T-cell (primary cell): ENCODE measurements at regions not wholly inside any gene's neighbourhood (a gene's known extent, or its start where the extent isn't known, plus 50 kb on each side); places are given as distances from the start of the nearest gene placed in this dataset.

Experiments used
- ATAC-seq, 4 experiments: fragments of 200-7000 bp in 3 of 4; fragments of 150-1000 bp in 1 of 4; cut with Tn5 transposase; replicated peaks in 1 of 4; 1 replicate in 3 of 4; 2 replicates in 1 of 4; pipeline ENCODE4 v1.10.0; 2021; ENCODE audit warnings: moderate library complexity in 3 of 4, mild to moderate bottlenecking in 2 of 4, moderate number of reproducible peaks in 1 of 4
- CTCF ChIA-PET, 2 donors: fragments of 300-600 bp; sonication (Branson Sonifier 250); formaldehyde crosslinking; loops; one replicate each; lab custom pipeline; 2022; ENCODE audit warnings: antibody characterized with exemption in 2 of 2; lab: Charles Lee
- POLR2A ChIA-PET, 2 donors: fragments of 300-600 bp; sonication (Branson Sonifier 250); formaldehyde crosslinking; loops; one replicate each; lab custom pipeline; 2022; ENCODE audit warnings: antibody characterized with exemption in 2 of 2; lab: Charles Lee
- DNase-seq, 35 experiments: peaks; one replicate each; pipeline versions ENCODE4 v3.0.0 to v3.0.0-alpha.2; 2013 to 2023
- H3K27ac ChIP-seq: one replicate; pipeline ENCODE4 v1.5.1; 2013; ENCODE audit warnings: low read length
- H3K27me3 ChIP-seq, 2 experiments: replicated peaks in 1 of 2; 1 replicate in 1 of 2; 2 replicates in 1 of 2; pipeline versions ENCODE4 v1.6.1 to v1.7.0; 2013; ENCODE audit warnings: low read length in 1 of 2, mixed read lengths in 1 of 2; ENCODE audit not compliant: control insufficient read depth in 2 of 2, insufficient read depth in 2 of 2; ENCODE audit errors: extremely low read depth in 1 of 2
- H3K36me3 ChIP-seq, 2 donors: 1 replicate in 1 of 2; 2 replicates in 1 of 2; pipeline versions ENCODE4 v1.6.1 to v1.7.0; 2013; ENCODE audit warnings: low read length in 1 of 2; ENCODE audit not compliant: control insufficient read depth in 2 of 2, insufficient read depth in 1 of 2; ENCODE audit errors: extremely low read depth in 1 of 2
- H3K4me1 ChIP-seq, 2 experiments: 1 replicate in 1 of 2; 2 replicates in 1 of 2; pipeline versions ENCODE4 v1.6.1 to v1.7.0; 2013; ENCODE audit warnings: low read length in 2 of 2, mixed read lengths in 1 of 2; ENCODE audit not compliant: insufficient read depth in 2 of 2, control insufficient read depth in 1 of 2; ENCODE audit errors: extremely low read depth in 1 of 2
- H3K4me3 ChIP-seq, 2 donors: 1 replicate in 1 of 2; 2 replicates in 1 of 2; pipeline versions ENCODE4 v1.5.1 to v1.7.0; 2013; ENCODE audit warnings: mild to moderate bottlenecking in 2 of 2, low read length in 1 of 2, moderate library complexity in 1 of 2; ENCODE audit not compliant: control insufficient read depth in 1 of 2; ENCODE audit errors: extremely low read depth in 1 of 2
- H3K9me3 ChIP-seq: 2 replicates; pipeline ENCODE4 v1.7.0; 2013
- H3K27ac Mint-ChIP-seq, 2 donors: one replicate each; pipeline ENCODE4 v1.8.0; 2020 to 2021; ENCODE audit warnings: mild to moderate bottlenecking in 2 of 2, mixed read lengths in 2 of 2
- H3K27me3 Mint-ChIP-seq, 2 donors: one replicate each; pipeline ENCODE4 v1.8.0; 2021 to 2022; ENCODE audit warnings: mixed read lengths in 2 of 2
- H3K36me3 Mint-ChIP-seq: one replicate; pipeline ENCODE4 v1.8.0; 2021; ENCODE audit warnings: mixed read lengths
- H3K4me1 Mint-ChIP-seq, 3 donors: one replicate each; pipeline ENCODE4 v1.8.0; 2020 to 2022; ENCODE audit warnings: mixed read lengths in 3 of 3, mild to moderate bottlenecking in 1 of 3
- H3K4me3 Mint-ChIP-seq, 3 donors: one replicate each; pipeline ENCODE4 v1.8.0; 2020 to 2022; ENCODE audit warnings: mild to moderate bottlenecking in 3 of 3, mixed read lengths in 3 of 3, moderate library complexity in 3 of 3
- H3K9me3 Mint-ChIP-seq, 3 donors: one replicate each; pipeline ENCODE4 v1.8.0; 2020 to 2022; ENCODE audit warnings: mixed read lengths in 3 of 3
- WGBS: methylation state at CpG from one replicate; pipeline ENCODE4 v1.1.5; 2013; ENCODE audit warnings: missing lambda C conversion rate; ENCODE audit not compliant: insufficient coverage; 5-methylcytosine and 5-hydroxymethylcytosine counted together

DNA sequence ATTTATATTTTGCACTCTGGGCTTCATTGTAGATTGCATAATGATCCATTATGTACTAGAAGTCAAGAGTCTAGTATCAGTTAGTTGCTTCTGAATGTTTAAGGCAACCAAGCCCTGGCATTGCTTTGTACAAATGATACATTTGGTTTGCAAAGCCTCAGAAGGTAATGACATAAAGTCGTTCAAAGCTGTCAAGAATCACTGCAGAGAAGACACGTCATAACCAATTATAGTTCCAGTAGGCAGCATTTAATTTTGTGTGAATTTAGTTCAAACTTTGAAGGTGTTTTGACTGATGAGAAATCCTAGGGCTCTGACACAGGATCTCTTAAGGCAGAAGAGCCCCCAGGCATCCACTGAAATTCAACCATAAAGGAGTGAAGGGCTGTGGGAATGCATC is 163.0 kb upstream of the KRR1 start:
- ATAC-seq: no peak
- H3K27me3 ChIP-seq: no peaks in the 10 kb centered on the region
- no peak overlapping the region for H3K27ac Mint-ChIP-seq
- H3K4me3 Mint-ChIP-seq: no peak overlapping the region
- H3K27me3 Mint-ChIP-seq: peaks cover 0 to 3% of the 10 kb centered on the region in 2 donors
- no peaks in the 10 kb centered on the region for H3K36me3 Mint-ChIP-seq
- no peaks in the 10 kb centered on the region for H3K36me3 ChIP-seq
- ChIA-PET CTCF (no interaction called here), POLR2A (no interaction called here)
- DNase-seq: no peak
- no peak overlapping the region for H3K4me3 ChIP-seq
- 80% methylated on average over 2 of the region's 2 CpGs for WGBS
- no peaks in the 10 kb centered on the region for H3K9me3 Mint-ChIP-seq
- no peak overlapping the region for H3K27ac ChIP-seq
- H3K9me3 ChIP-seq: no peaks in the 10 kb centered on the region
- no peaks in the 10 kb centered on the region for H3K4me1 ChIP-seq
- H3K4me1 Mint-ChIP-seq: no peaks in the 10 kb centered on the region

DNA sequence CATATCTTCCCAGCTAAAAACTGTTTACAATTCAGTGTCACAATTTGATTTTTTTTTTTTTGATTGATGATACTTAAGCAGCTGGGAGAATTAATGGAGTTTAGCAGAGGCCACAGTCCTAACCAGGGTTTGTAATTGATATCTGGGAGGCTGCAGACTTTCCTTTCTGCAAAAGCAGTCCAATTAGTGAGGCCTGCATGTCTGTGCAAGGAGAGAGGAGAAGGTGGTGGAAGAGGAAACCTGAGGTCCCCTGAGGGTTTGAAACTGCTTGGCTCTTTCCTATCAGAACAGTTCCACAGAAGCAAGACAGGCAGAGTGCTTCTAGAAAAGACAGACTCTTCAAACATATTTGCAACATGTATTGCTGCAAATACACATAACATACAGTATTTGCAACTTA is 160.8 kb upstream of the KRR1 start:
- no peaks in the 10 kb centered on the region for H3K4me1 ChIP-seq
- no peak overlapping the region for H3K4me3 Mint-ChIP-seq
- no peaks in the 10 kb centered on the region for H3K36me3 ChIP-seq
- no peaks in the 10 kb centered on the region for H3K9me3 Mint-ChIP-seq
- no peak overlapping the region for H3K27ac Mint-ChIP-seq
- no peaks in the 10 kb centered on the region for H3K27me3 Mint-ChIP-seq
- no peaks in the 10 kb centered on the region for H3K27me3 ChIP-seq
- H3K27ac ChIP-seq: no peak overlapping the region
- ATAC-seq: no peak
- POLR2A ChIA-PET: no interaction called here
- CTCF ChIA-PET: no interaction called here
- DNase-seq: no peak
- H3K4me3 ChIP-seq: no peak overlapping the region
- no peaks in the 10 kb centered on the region for H3K36me3 Mint-ChIP-seq
- H3K9me3 ChIP-seq: no peaks in the 10 kb centered on the region
- H3K4me1 Mint-ChIP-seq: no peaks in the 10 kb centered on the region

DNA sequence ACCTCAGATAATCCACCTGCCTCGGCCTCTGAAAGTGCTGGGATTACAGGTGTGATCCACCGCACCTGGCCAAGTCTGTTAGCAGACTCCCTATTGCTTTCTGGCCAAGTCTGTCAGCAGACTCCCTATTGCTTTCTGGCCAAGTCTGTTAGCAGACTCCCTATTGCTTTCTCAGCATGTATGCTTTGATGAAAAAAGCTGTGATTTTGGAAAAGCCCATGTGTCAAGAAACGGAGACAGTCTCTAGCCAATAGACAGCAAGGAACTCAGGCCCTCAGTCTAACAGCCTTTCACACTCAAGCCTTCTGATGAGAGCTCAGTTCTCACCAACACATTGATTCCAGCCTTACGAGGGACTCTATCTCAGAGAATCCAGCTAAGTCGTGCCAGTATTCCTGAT is 158.8 kb upstream of the KRR1 start:
- Histone ChIP-seq H3K4me3 (no peak overlapping the region), H3K27me3 (no peaks in the 10 kb centered on the region), H3K9me3 (no peaks in the 10 kb centered on the region), H3K4me1 (no peaks in the 10 kb centered on the region), H3K36me3 (no peaks in the 10 kb centered on the region), H3K27ac (no peak overlapping the region)
- Mint-ChIP-seq H3K9me3 (no peaks in the 10 kb centered on the region), H3K36me3 (no peaks in the 10 kb centered on the region), H3K4me3 (no peak overlapping the region), H3K4me1 (no peaks in the 10 kb centered on the region), H3K27ac (no peak overlapping the region), H3K27me3 (no peaks in the 10 kb centered on the region)
- DNase-seq: no peak
- WGBS: 79% methylated on average over 2 of the region's 5 CpGs
- POLR2A ChIA-PET: no interaction called here
- no peak for ATAC-seq
- CTCF ChIA-PET: no interaction called here

DNA sequence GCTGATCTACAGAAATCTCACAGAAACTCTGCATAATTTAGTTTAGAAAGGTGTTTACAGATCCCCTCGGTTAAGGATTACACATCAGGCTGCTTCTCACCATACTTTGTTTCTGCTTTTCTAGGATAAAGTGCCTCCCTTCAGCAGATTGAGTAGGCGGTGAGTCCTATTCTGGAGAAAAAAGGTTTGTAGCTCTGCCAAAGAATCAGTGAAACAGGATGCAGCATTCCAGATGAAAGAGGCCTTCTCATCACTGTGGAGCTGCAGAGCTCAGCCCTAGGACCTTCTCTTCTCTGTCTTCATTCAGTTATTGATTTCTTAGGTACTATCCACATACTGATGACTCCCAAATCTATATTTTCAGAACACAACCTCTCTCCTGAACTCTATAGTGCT is 155.5 kb upstream of the KRR1 start:
- no peaks in the 10 kb centered on the region for H3K9me3 Mint-ChIP-seq

DNA sequence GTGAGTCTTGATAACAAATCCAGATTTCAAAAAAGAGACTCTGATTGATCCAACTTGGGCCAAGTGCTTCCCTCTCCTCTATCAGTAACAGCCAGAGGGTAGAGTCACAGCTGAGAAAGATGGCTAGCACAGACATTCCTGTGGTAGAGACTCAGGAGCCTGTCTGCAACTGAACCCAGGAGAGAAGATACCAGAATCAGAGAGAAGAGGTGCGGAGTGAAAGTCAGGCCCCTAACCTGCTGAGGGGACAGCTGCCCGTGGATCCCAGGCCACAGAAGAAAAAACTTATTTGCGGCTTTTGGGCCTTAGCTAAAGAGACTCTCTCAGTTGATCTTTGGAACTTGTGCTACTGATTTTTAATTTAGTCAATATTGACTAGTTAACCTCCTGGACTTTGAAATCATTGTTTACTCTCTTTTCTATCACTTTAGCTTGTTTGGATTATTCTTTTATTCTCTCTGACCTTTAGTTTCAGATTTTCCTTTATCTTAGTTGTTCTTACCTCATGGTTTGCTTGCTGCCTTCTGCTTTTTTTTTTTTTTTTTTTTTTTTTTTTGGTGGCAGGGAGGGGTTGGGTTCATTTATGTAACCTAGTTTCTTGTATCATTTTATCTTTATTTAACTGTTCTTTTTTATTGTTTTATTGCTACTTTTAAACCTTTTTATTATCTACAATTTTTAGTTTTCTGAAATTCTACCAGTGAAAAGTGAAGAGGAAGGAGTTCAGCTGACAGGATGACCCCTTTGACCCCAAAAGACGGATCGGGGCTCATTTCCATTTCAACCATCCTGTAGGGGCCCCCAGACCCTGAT is 154.9 kb upstream of the KRR1 start:
- Mint-ChIP-seq H3K4me1 (no peaks in the 10 kb centered on the region), H3K9me3 (no peaks in the 10 kb centered on the region), H3K36me3 (no peaks in the 10 kb centered on the region), H3K27ac (no peak overlapping the region), H3K4me3 (no peak overlapping the region), H3K27me3 (no peaks in the 10 kb centered on the region)
- H3K9me3 ChIP-seq: no peaks in the 10 kb centered on the region
- no peaks in the 10 kb centered on the region for H3K4me1 ChIP-seq
- no CpG with 5 or more reads among the region's 5 CpGs for WGBS
- DNase-seq: no peak
- no peaks in the 10 kb centered on the region for H3K27me3 ChIP-seq
- ChIA-PET CTCF (no interaction called here), POLR2A (no interaction called here)
- ATAC-seq: no peak
- no peak overlapping the region for H3K4me3 ChIP-seq
- no peaks in the 10 kb centered on the region for H3K36me3 ChIP-seq
- H3K27ac ChIP-seq: no peak overlapping the region

More for the DNA sequence above, 155.5 kb upstream of the KRR1 start:
- ChIA-PET POLR2A (no interaction called here), CTCF (interaction anchor here in 1 of 2 donors (0.5 kb wide), 1 partner anchor 102 kb away, joined by 3 read pairs; no protein-coding TSS in a partner anchor)
- Histone ChIP-seq H3K27ac (no peak overlapping the region), H3K4me3 (no peak overlapping the region), H3K27me3 (no peaks in the 10 kb centered on the region), H3K9me3 (no peaks in the 10 kb centered on the region), H3K4me1 (no peaks in the 10 kb centered on the region), H3K36me3 (no peaks in the 10 kb centered on the region)
- Mint-ChIP-seq H3K27me3 (no peaks in the 10 kb centered on the region), H3K4me3 (no peak overlapping the region), H3K4me1 (no peaks in the 10 kb centered on the region), H3K27ac (no peak overlapping the region), H3K36me3 (no peaks in the 10 kb centered on the region)
- no peak for DNase-seq
- 60% methylated on average over 1 of the region's 2 CpGs for WGBS
- ATAC-seq: no peak

DNA sequence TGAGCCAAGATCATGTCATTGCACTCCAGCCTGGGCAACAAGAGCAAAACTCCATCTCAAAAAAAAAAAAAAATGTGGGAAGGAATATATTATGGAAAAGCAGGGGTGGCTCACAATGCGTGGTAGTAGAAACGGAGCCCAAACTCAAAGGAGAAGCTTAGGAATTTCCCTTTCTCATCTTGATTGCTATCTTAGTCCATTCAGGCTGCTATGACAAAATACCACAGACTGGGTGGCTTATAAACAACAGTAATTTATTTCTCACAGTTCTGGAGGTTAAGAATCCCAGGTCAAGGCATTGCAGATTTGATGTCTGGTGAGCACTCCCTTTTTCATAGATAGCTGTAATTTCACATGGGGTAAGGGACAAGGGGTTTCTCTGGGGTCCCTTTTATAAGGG is 153.8 kb upstream of the KRR1 start:
- Mint-ChIP-seq H3K27me3 (no peaks in the 10 kb centered on the region), H3K9me3 (no peaks in the 10 kb centered on the region), H3K4me3 (no peak overlapping the region), H3K4me1 (no peaks in the 10 kb centered on the region), H3K27ac (no peak overlapping the region), H3K36me3 (no peaks in the 10 kb centered on the region)
- H3K9me3 ChIP-seq: no peaks in the 10 kb centered on the region
- POLR2A ChIA-PET: interaction anchor here (0.6 to 0.7 kb wide), 2 partner anchors 24 to 108 kb away, joined by 3 read pairs; no protein-coding TSS in a partner anchor
- H3K4me3 ChIP-seq: no peak overlapping the region
- no peaks in the 10 kb centered on the region for H3K4me1 ChIP-seq
- WGBS: no CpG with 5 or more reads among the region's 2 CpGs
- CTCF ChIA-PET: no interaction called here
- no peaks in the 10 kb centered on the region for H3K36me3 ChIP-seq
- no peak for DNase-seq
- H3K27me3 ChIP-seq: no peaks in the 10 kb centered on the region
- no peak for ATAC-seq
- H3K27ac ChIP-seq: no peak overlapping the region
